Duodenal mucosa (tissue), 2 donors: ENCODE measurements at regions not wholly inside any gene's neighbourhood (a gene's known extent, or its start where the extent isn't known, plus 50 kb on each side); places are given as distances from the start of the nearest gene placed in this dataset.
"Not testable (repeated sequence)": the region's sequence is repeated elsewhere in the genome, so short reads cannot be mapped to it uniquely, and the experiment has no call there.

Source experiments
- H3K27ac ChIP-seq: one replicate; pipeline ENCODE4 v1.7.0; 2013; ENCODE audit warnings: low read depth, low read length
- H3K27me3 ChIP-seq, 2 donors: one replicate each; pipeline ENCODE4 v1.7.0; 2013; ENCODE audit warnings: low read length in 2 of 2, control low read depth in 1 of 2; ENCODE audit not compliant: insufficient read depth in 2 of 2, control insufficient read depth in 1 of 2
- H3K36me3 ChIP-seq, 2 donors: one replicate each; pipeline ENCODE4 v1.7.0; 2013; ENCODE audit warnings: low read length in 2 of 2, control low read depth in 1 of 2; ENCODE audit not compliant: insufficient read depth in 2 of 2, control insufficient read depth in 1 of 2
- H3K4me1 ChIP-seq, 2 donors: one replicate each; pipeline ENCODE4 v1.7.0; 2013; ENCODE audit warnings: low read length in 2 of 2, control low read depth in 1 of 2; ENCODE audit not compliant: insufficient read depth in 2 of 2, control insufficient read depth in 1 of 2
- H3K4me3 ChIP-seq, 2 donors: one replicate each; pipeline ENCODE4 v1.7.0; 2013; ENCODE audit warnings: low read length in 2 of 2, low read depth in 1 of 2
- H3K9ac ChIP-seq, 2 donors: one replicate each; pipeline ENCODE4 v1.7.0; 2013; ENCODE audit warnings: low read length in 2 of 2, low read depth in 1 of 2
- H3K9me3 ChIP-seq, 2 donors: one replicate each; pipeline ENCODE4 v1.7.0; 2013; ENCODE audit warnings: low read length in 2 of 2, control low read depth in 1 of 2; ENCODE audit not compliant: control insufficient read depth in 1 of 2

DNA sequence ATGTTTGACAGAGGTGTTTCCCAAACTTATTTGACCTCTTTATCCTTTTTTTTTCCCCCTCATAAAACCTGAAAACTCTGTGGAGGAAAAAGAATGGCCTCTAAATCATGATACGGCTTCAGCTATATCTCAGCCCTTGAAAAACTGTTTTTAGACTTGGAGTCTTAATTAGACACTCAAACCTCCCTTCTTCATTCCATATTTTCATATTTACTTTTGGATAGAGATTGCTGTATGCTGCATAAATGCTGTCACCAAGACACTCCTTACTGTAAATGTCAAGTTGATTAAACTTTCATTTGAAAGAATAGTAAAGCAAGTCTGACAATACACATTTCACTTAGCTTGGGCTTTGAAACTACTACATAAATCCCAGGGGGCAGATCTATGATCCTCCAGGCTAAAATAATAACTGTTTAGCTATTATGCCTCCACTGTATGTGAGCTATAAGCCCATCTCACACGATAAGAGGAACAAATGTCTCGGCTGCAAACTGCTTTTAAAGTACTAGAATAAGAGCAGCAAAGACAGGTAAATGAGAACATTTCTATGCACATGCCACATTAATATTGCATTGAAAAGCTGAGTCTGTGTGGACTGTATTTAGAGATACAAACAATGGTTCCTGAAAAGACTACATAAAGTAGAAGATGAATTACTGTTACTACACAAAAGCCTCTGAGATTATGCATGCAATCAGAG, 141.3 kb upstream of the HMGN3 start:
- Histone ChIP-seq H3K9me3 (peaks cover 0 to 2% of the 10 kb centered on the region in 2 donors), H3K4me3 (no peak overlapping the region)

DNA sequence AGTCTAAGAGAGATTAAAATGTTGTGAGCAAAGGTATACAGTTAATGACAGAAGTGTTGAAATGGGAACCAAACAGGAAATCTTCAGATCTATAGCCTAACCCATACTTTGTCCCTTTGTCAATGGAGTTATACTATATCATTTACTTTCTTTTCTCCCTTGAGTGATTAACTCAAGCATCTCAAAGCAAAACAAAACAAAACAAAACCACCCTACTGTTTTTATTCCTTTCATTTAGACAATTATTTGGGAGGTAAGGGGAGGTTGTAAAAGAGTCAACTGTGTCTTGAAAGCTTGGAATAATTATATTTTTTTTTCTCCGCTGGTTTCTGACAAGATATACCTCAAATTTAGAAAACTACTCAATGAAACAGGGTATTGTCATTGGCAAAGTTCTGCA, 139.8 kb upstream of the HMGN3 start:
- no peak overlapping the region for H3K27ac ChIP-seq
- H3K4me1 ChIP-seq = peaks cover 0 to 6% of the 10 kb centered on the region in 2 donors
- no peak overlapping the region for H3K9ac ChIP-seq
- H3K27me3 ChIP-seq = no peaks in the 10 kb centered on the region
- H3K36me3 ChIP-seq = no peaks in the 10 kb centered on the region
- peaks cover 0 to 12% of the 10 kb centered on the region in 2 donors for H3K9me3 ChIP-seq
- H3K4me3 ChIP-seq = no peak overlapping the region

More for the DNA sequence above, 141.3 kb upstream of the HMGN3 start:
- H3K27me3 ChIP-seq = no peaks in the 10 kb centered on the region
- H3K36me3 ChIP-seq = no peaks in the 10 kb centered on the region
- peaks cover 0 to 6% of the 10 kb centered on the region in 2 donors for H3K4me1 ChIP-seq
- no peak overlapping the region for H3K9ac ChIP-seq
- no peak overlapping the region for H3K27ac ChIP-seq

DNA sequence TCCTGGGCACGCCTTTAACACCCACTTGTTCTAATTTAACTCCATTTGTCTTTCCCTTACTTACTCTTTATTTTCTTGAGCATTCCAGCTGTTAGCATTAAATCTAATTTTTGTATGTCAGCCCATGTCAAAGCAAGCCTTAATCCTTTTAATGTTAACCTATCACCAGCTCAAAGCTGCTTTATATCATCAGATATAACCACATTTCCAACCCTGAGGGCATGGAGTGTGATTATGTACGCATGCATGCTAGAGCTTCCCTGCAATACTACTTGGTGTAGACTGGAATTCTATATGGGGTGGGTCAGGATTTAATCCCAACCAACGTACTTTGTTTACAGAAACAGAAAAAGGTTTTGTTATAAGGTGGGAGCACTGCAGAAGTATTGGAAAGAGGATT, 139.4 kb upstream of the HMGN3 start:
- no peak overlapping the region for H3K9ac ChIP-seq
- H3K27me3 ChIP-seq = no peaks in the 10 kb centered on the region
- H3K9me3 ChIP-seq = peaks cover 3 to 12% of the 10 kb centered on the region in 2 donors
- no peaks in the 10 kb centered on the region for H3K36me3 ChIP-seq
- H3K4me3 ChIP-seq = no peak overlapping the region
- no peak overlapping the region for H3K27ac ChIP-seq
- peaks cover 0 to 6% of the 10 kb centered on the region in 2 donors for H3K4me1 ChIP-seq

DNA sequence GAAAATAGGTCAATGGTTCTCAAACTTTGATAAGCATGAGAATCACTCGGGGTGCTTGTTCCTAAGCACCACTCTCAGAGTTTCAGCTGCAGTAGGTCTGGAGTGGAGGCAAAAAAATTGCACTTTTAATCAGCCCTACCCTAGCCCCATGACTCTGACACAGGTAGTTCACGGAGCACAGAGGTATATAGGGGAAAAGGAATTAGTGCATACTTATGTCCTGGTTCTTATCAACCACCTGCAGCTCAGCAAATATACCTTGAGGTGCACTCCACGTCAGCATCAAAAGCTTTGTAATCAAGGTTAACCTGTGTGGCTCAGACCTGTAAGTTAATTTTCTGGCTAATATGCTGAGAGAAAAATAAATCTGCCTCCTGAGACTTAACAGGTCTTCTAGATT, 138.8 kb upstream of the HMGN3 start:
- H3K27me3 ChIP-seq = no peaks in the 10 kb centered on the region
- H3K9me3 ChIP-seq = peaks cover 5 to 12% of the 10 kb centered on the region in 2 donors
- no peak overlapping the region for H3K27ac ChIP-seq
- peaks cover 0 to 6% of the 10 kb centered on the region in 2 donors for H3K4me1 ChIP-seq
- no peaks in the 10 kb centered on the region for H3K36me3 ChIP-seq
- H3K4me3 ChIP-seq = no peak overlapping the region
- no peak overlapping the region for H3K9ac ChIP-seq

DNA sequence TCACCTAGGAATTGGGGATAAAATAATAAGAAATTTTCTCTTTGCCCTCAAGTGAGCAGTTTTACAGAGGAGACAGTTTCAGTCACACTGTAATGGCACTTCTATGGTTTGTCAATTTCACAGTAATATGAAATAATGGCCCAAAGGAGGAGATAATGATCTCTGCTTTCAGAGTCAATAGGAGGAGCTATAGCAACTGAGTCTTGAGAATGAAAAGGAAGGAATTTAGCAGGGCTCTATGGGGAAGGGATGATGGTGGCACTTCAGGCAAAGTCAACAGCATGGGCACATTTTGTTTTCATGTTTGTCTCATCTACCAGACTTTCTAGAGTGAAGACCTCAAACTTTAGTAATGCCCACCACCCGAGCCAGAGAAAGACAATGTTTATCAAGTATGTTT, 138.3 kb upstream of the HMGN3 start:
- H3K27ac ChIP-seq = no peak overlapping the region
- H3K36me3 ChIP-seq = no peaks in the 10 kb centered on the region
- H3K4me1 ChIP-seq = peaks cover 0 to 6% of the 10 kb centered on the region in 2 donors
- no peaks in the 10 kb centered on the region for H3K27me3 ChIP-seq
- peaks cover 5 to 12% of the 10 kb centered on the region in 2 donors for H3K9me3 ChIP-seq
- H3K9ac ChIP-seq = no peak overlapping the region
- no peak overlapping the region for H3K4me3 ChIP-seq

DNA sequence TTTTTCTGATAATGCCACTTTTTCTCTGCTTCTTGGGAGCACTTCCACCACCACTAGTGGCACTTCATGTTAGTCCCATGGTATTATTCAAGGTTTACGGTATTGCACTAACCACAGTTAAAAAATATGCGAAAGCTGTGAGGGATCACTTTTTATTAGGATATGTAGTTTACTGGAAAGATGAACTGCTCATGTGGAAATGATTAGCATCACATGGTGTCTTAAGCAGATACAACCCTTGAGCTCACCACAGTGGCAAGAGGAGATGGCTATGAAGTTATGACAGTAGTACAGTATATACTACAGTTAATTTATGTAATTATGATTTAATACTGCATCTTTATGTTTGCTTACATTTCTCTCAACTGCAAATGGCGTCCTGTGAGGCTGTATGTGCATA, 134.5 kb upstream of the HMGN3 start:
- H3K27ac ChIP-seq = no peak overlapping the region
- no peaks in the 10 kb centered on the region for H3K36me3 ChIP-seq
- no peak overlapping the region for H3K9ac ChIP-seq
- H3K4me1 ChIP-seq = peaks cover 0 to 2% of the 10 kb centered on the region in 2 donors
- H3K9me3 ChIP-seq = peaks cover 5 to 12% of the 10 kb centered on the region in 2 donors
- H3K27me3 ChIP-seq = no peaks in the 10 kb centered on the region
- H3K4me3 ChIP-seq = no peak overlapping the region

DNA sequence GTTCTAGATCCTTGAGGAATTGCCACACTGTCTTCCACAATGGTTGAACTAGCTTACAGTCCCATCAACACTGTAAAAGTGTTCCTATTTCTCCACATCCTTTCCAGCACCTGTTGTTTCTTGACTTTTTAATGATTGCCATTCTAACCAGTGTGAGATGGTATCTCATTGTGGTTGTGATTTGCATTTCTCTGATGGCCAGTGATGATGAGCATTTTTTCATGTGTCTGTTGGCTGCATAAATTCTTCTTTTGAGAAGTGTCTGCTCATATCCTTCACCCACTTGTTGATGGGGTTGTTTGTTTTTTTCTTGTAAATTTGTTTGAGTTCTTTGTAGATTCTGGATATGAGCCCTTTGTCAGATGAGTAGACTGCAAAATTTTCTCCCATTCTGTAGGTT, 129.0 kb upstream of the HMGN3 start:
- not testable (repeated sequence) for H3K27ac ChIP-seq, H3K9me3 ChIP-seq, H3K9ac ChIP-seq, H3K27me3 ChIP-seq, H3K4me3 ChIP-seq, H3K36me3 ChIP-seq, H3K4me1 ChIP-seq

DNA sequence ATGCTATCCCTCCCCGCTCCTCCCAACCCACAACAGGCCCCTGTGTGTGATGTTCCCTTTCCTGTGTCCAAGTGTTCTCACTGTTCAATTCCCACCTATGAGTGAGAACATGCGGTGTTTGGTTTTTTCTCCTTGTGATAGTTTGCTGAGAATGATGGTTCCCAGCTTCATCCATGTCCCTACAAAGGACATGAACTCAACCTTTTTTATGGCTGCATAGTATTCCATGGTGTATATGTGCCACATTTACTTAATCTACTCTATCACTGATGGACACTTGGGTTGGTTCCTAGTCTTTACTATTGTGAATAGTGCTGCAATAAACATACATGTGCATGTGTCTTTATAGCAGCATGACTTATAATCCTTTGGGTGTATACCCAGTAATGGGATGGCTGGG, 126.6 kb upstream of the HMGN3 start:
- not testable (repeated sequence) for H3K9me3 ChIP-seq, H3K9ac ChIP-seq, H3K4me1 ChIP-seq, H3K27me3 ChIP-seq, H3K27ac ChIP-seq, H3K36me3 ChIP-seq, H3K4me3 ChIP-seq

DNA sequence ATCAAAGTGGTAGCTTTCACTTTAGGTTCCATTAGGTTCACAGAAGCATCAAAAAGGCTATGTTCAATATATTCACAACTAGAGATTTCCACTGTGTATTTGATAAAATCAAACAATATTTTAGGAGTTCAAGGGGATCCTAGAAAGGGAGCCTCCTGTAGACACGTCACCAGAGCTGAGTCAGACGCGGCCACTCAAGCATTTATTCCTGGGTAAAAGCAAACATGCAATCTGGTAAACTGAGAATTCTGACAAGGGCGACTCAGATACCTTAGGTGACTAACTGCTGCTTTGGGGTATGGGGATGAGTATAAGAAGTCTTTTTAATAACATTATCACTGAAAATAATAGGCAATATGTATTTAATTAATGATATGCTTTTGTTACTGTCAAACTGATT, 118.7 kb upstream of the HMGN3 start:
- no peak overlapping the region for H3K4me3 ChIP-seq
- H3K9ac ChIP-seq = no peak overlapping the region
- no peaks in the 10 kb centered on the region for H3K9me3 ChIP-seq
- H3K36me3 ChIP-seq = no peaks in the 10 kb centered on the region
- H3K27ac ChIP-seq = no peak overlapping the region
- H3K4me1 ChIP-seq = no peaks in the 10 kb centered on the region
- H3K27me3 ChIP-seq = no peaks in the 10 kb centered on the region

DNA sequence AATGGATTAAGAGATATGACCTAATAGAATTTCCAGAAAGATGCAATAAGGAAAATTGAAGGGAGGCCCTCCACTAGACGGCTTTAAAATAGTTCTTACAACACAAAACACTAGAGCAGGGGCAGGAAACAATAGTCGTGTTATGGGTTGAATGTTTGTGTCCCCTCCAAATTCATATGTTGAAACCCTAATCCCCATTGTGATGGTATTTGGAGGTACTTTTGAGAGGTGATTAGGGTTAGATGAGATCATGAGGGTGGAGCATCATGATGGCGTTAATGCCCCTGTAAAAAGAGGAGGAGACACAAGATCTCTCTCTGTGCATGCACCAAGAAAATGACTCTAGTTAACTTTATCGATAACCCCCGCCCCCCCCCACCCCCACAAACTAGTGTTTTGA, 104.0 kb upstream of the HMGN3 start:
- Histone ChIP-seq H3K36me3 (no peaks in the 10 kb centered on the region), H3K4me3 (no peak overlapping the region), H3K27ac (no peak overlapping the region), H3K4me1 (no peaks in the 10 kb centered on the region), H3K9me3 (no peaks in the 10 kb centered on the region), H3K9ac (no peak overlapping the region), H3K27me3 (no peaks in the 10 kb centered on the region)
